ENCODE measurements at regions not wholly inside any gene's neighbourhood (a gene's known extent, or its start where the extent isn't known, plus 50 kb on each side); places are given as distances from the start of the nearest gene placed in this dataset.
"Not testable (repeated sequence)": the region's sequence is repeated elsewhere in the genome, so short reads cannot be mapped to it uniquely, and the experiment has no call there.

DNA sequence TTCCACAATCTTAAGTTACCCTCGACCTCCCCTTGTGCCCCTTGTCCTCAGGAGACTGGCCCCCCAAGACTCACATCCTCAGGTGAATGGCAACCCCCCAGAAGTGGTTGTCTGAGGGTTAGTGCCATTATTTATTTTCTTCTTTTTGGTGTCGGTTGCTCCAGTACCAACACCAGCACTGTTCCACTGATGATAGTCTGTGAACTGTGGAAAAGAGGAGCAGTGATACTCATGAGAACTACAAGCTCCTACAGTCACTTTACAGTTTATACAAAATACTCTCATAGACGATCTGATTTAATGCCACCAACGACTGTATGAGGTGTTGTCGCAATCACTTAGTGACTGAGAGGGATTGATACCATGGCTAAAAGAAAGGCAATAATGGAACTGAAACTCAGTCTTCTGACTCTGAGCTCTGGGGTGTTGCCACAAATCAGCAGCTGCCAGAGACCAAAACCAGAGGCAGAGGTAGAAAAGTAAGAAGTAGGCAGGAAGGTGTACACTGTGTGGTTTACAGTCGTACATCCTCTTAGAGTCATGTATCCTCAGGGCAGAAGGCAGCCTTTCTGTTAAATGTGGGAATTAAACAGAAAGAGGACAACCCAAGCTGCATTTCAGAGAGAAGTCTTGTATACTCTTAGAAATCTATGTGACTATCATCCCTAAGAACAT is 90.8 kb upstream of the ADCY2 start:
- not testable (repeated sequence) for TF ChIP-seq CHD2 (IDR thresholded peaks at IDR 0.05; ENCODE audit: low read length, partially characterized antibody); MAZ (IDR thresholded peaks at IDR 0.05; ENCODE audit: borderline replicate concordance, low read depth, low read length); CTCF (IDR thresholded peaks at IDR 0.05); POLR2A (IDR thresholded peaks at IDR 0.05; ENCODE audit: low read length); POLR2AphosphoS2 (conservative IDR thresholded peaks at IDR 0.05; ENCODE audit: low read length); JUN (IDR thresholded peaks at IDR 0.05); RCOR1 (IDR thresholded peaks at IDR 0.05; ENCODE audit: low read depth, low read length); ZNF302 (CRISPR knock-in tag; IDR thresholded peaks at IDR 0.05); RAD21 (conservative IDR thresholded peaks at IDR 0.05 in 1 of 2, IDR thresholded peaks at IDR 0.05 in 1 of 2); HOXA7 (CRISPR knock-in tag; IDR thresholded peaks at IDR 0.05); HOXB5 (CRISPR knock-in tag; IDR thresholded peaks at IDR 0.05); CEBPB (IDR thresholded peaks at IDR 0.05)
- TF ChIP-seq, protein P1, sequence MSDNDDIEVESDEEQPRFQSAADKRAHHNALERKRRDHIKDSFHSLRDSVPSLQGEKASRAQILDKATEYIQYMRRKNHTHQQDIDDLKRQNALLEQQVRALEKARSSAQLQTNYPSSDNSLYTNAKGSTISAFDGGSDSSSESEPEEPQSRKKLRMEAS (IDR thresholded peaks at IDR 0.05): not testable (repeated sequence)

All from A549 (cell line).